Putamen (tissue), 1 donor: ENCODE measurements at regions not wholly inside any gene's neighbourhood (a gene's known extent, or its start where the extent isn't known, plus 50 kb on each side); places are given as distances from the start of the nearest gene placed in this dataset.
"Not testable (repeated sequence)": the region's sequence is repeated elsewhere in the genome, so short reads cannot be mapped to it uniquely, and the experiment has no call there.

Experiments
- DNase-seq: peaks from one replicate; pipeline ENCODE4 v3.0.0-alpha.2; 2016; ENCODE audit warnings: low spot score

DNA sequence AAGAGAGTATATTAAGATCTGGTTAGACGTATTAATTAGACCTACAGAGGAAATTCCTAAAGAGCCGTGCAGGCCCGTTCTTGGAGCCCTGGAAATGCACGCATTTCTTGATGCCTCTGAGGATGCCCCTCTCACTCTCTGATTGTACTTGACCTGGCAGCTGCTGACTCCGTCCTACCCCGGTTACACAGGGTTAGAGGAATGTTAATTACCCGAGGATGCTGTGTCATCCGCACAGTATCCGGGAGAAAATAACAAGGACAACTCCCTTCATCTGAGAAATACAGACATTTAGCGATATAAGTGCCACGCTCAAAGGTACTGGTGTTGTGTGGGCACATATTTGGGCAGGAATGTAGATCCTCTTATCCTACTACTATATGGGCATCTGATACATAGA is 404.6 kb upstream of the FAT1 start:
- no peak for DNase-seq

DNA sequence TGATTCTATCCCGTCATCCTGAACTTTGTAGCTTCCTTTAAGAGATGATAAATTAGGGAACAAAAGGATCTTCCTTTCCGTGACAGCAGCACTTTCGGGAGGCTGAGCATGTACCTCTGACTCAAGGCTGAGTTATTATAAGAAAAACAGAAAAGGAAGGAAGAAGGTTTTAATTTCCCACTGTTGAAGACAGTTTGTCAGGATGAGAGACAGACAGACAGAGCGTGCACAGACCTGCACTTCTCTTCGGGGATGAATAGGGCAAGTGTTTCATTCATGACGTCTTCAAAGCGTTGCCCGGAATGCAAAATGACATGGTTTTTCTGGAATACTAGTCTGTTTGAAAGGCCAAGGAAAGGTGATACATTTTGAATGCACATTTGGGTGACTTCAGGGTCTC is 405.3 kb upstream of the FAT1 start:
- peak; percentile 2 for DNase-seq

GRCh38 chr4:187131826-187132225 is 408.2 kb upstream of the FAT1 start:
- DNase-seq: not testable (repeated sequence)

- no peak for DNase-seq
These were observed 412.2 kb upstream of the FAT1 start for GRCh38 chr4:187135878-187136277.

DNA sequence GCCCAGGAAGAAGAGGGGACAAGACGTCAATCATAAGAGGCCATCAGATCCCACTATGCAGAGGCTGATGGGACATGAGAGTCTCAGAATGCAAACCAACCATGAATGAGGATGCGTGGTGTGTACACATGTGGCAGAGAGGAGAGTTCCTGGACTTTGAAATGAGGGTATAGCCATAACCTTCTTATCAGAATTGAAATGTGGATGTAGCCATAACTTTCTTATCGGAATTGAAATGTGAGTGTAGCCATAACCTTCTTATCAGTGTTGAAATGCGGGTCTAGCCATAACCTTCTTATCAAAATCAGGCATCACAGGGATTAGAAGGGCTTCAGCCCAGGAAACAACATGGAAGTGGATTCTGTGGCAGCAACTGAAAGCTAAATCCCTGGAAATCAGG is 415.5 kb upstream of the FAT1 start:
- DNase-seq: no peak

DNA sequence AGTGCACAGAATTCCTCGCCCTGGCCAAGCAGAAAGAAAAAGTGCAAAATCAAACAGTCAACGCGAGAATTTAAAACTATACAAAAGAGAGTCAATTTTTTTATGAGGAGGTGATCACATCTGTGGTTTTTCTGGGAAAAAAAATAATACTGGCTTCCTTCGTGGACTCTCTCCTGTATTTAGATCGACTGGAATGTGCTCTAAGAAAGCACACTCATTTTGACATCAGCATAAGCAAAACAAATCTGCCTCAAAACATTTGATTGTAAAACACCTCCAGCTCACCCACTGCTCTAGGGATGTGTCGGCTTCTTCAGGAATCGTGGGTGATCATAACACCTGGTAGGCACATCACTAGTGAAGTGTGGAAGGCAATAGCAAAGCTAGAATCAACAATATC is 417.4 kb upstream of the FAT1 start:
- no peak for DNase-seq

GRCh38 chr4:187149229-187149945 is 425.7 kb upstream of the FAT1 start:
- DNase-seq: no peak

DNA sequence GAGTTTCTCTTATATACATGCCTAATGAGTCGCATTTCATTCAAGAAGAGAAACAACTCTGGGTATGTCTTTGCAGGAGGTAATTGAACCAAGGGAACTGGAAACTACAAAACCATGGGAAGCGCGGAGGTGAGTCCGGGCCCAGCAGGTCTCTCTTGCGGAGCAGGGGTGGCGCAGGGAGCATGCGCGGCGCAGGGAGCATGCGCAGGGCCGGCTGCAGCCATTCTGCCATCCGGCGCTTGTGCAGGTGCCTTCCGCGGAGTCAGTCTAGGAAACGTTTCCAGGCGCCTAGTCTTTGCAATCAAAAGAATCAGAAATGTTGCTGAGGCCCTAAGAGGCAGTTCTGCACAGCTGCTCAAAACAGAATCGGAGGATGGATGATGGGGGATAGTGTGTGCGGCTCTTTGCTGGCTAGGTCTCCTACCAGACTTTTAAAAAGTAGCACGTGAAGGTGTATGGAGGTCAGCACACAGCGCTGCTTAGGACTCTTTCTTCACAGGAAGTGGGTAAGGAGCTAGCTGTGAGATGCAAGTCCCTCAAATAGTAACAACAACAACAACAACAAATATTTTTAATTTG is 433.8 kb upstream of the FAT1 start:
- no peak for DNase-seq

DNA sequence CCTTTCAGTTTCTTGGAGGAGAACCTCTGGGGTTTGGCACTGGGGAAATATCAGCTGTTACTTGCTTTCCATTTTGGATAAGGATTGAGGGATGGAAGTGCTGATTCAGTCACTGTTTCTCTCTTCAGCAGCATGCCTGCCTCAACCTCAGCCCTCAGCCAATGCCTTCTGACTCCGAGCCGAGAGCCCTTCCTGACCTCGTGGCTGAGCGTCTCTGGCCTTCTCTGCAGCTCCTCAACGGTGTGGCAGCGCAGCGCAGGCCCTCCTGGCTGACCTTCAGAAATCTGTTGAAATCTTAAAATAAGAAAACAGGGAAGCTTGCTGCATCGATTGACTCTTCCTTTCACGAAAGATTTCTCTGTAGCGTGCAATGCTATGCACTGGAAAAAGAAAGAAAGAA is 434.3 kb upstream of the FAT1 start:
- DNase-seq: no peak

DNA sequence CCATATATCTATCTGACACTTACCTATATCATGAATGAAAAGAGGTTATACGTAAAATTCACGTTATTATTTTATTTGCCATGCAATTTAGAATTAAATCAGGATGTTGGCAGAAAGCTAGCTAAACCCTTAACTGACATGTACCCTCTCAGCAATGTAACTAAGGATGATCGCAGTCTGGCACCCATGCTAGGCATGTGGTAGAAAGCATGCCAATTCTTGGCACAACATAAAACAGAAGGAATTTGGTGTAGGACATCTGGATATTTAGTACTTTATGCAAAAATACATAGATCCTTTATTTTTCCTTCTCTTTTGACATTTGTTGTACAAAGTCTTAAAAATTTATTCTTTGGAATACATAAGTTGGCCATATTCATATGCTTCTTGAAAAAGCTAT is 436.8 kb upstream of the FAT1 start:
- DNase-seq: no peak

GRCh38 chr4:187166886-187167512 is 443.3 kb upstream of the FAT1 start:
- DNase-seq: no peak

GRCh38 chr4:187171706-187172339 is 448.2 kb upstream of the FAT1 start:
- peak; percentile 29 for DNase-seq

- no peak for DNase-seq
These were observed 448.7 kb upstream of the FAT1 start for GRCh38 chr4:187172340-187172761.

- DNase-seq: no peak
These were observed 451.1 kb upstream of the FAT1 start for GRCh38 chr4:187174749-187175148.

DNA sequence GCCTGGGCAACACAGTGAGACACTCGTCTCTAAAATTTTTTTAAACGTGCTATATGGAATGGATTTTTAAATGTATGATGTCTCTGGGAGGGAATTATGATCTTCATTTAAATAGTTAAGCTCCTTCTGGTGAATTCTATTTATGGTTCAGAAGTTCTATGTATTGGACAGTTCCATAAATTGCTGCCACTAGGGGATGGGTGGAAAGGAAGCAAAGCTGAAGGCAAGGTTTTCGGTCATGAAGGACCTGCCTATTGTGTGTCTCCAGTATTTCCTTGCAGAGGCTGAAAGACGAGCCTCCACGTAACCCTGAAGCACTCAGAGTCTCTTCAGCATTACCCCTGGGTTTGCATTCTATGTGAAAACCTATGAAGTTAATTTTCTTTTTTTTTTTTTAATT is 451.5 kb upstream of the FAT1 start:
- no peak for DNase-seq

- DNase-seq: no peak
These were observed 452.7 kb upstream of the FAT1 start for GRCh38 chr4:187176261-187176910.

GRCh38 chr4:187178084-187178483 is 454.4 kb upstream of the FAT1 start:
- DNase-seq: no peak

DNA sequence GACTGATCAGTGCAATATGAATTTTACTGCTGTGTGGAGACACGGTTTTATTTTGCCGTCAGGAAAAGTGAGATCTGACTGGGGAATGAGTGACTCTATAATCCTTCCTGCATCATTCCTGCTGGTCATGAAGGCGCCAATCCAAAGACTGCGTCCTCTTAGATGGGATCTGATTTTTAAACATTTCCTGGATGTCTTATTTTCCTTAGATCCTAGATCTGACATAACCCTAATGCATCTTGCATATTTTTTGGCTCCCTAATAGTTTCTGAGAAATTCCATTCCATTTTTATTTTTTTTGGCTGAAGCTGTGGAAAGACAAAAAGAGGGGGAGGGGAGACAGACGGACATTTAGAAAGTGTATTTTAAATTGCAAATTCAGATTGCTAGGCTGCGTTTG is 454.9 kb upstream of the FAT1 start:
- no peak for DNase-seq

DNA sequence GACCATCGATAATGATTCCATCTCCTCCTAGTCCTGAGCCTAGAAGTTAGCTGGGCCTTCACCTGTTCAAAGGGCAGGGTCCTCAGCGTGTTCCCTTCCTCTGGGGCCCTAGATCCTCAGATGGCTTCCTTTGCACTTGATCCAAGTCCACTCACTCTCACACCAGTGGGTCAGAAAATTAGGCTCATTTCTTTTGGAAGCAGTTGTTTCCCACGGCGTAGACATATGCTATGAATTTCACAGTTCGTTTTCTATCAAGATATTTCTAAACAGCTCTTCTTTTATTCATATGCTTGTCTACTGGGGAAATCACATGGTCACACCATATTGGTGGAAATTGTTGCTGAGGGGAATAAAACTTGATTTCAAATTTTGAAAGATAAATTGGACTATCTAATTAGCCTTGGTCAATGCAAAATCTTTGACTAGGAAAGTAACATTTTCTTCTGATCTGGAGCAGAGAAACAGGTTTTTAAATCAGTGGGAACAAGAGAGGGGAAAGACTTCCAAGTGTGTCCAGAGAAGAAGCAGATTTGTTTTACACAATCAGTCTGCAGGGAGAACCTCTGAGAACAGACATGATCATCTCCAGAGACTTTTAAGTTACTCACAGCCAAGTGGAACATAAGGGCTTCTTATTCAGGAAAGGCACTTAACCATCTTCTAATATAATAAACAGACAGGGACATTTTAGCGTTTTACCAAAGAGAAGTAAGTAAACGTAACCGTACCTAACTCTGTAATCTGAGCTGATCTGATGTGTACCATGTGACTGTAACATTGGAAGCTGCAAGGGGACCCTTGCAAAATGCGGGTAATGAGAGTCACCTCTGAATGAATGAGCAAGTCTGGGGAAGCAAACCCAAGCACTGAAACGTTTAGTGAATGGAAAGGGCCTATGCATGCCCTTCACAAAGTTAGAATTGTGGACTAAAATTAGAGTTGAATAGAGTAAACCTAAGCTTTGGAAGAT is 455.7 kb upstream of the FAT1 start:
- DNase-seq: no peak

GRCh38 chr4:187181054-187181453 is 457.4 kb upstream of the FAT1 start:
- no peak for DNase-seq

- DNase-seq: no peak
These were observed 459.7 kb upstream of the FAT1 start for GRCh38 chr4:187183346-187183745.
